ENCODE measurements at regions not wholly inside any gene's neighbourhood (a gene's known extent, or its start where the extent isn't known, plus 50 kb on each side); places are given as distances from the start of the nearest gene placed in this dataset.
"Not testable (repeated sequence)": the region's sequence is repeated elsewhere in the genome, so short reads cannot be mapped to it uniquely, and the experiment has no call there.

GRCh38 chr7:15068324-15068723, 165.8 kb upstream of the DGKB start:
- intact Hi-C loops (cut with DNase I): no loop called here
- Histone ChIP-seq H3K4me3 (no peak overlapping the region), H3K27me3 (replicated peaks; ENCODE audit: insufficient read depth) (no peaks in the 10 kb centered on the region), H3K27ac (no peak overlapping the region), H3K9me3 (no peaks in the 10 kb centered on the region), H3K4me1 (replicated peaks) (no peaks in the 10 kb centered on the region), H3K36me3 (no peaks in the 10 kb centered on the region)
- no peak for TF ChIP-seq POLR2AphosphoS5 (IDR thresholded peaks at IDR 0.05)
- TF ChIP-seq POLR2A (IDR thresholded peaks at IDR 0.05): no peak
- no peak for TF ChIP-seq CTCF (IDR thresholded peaks at IDR 0.05)
- WGBS: 87% methylated on average over 1 of the region's 1 CpG
- no peak for DNase-seq (ENCODE audit: low spot score)

- no peak for DNase-seq (ENCODE audit: low spot score)
- 83% methylated on average over 5 of the region's 5 CpGs for WGBS
- intact Hi-C loops (cut with DNase I): no loop called here
- H3K9me3 ChIP-seq: no peaks in the 10 kb centered on the region
- H3K4me1 ChIP-seq (replicated peaks): no peaks in the 10 kb centered on the region
- no peak overlapping the region for H3K4me3 ChIP-seq
- no peaks in the 10 kb centered on the region for H3K36me3 ChIP-seq
- TF ChIP-seq POLR2AphosphoS5 (IDR thresholded peaks at IDR 0.05): no peak
- no peak for TF ChIP-seq POLR2A (IDR thresholded peaks at IDR 0.05)
- TF ChIP-seq CTCF (IDR thresholded peaks at IDR 0.05): no peak
- H3K27ac ChIP-seq: no peak overlapping the region
- no peaks in the 10 kb centered on the region for H3K27me3 ChIP-seq (replicated peaks; ENCODE audit: insufficient read depth)
These were observed 154.7 kb upstream of the DGKB start for GRCh38 chr7:15057272-15057671.

- H3K36me3 ChIP-seq; intact Hi-C loops (cut with DNase I); H3K4me1 ChIP-seq (replicated peaks); H3K4me3 ChIP-seq; H3K27me3 ChIP-seq (replicated peaks; ENCODE audit: insufficient read depth); H3K9me3 ChIP-seq; H3K27ac ChIP-seq; DNase-seq (ENCODE audit: low spot score): not testable (repeated sequence)
- 49% methylated on average over 4 of the region's 4 CpGs for WGBS
These were observed 151.8 kb upstream of the DGKB start for GRCh38 chr7:15054304-15054703.

GRCh38 chr7:15049157-15049556, 146.6 kb upstream of the DGKB start:
- Histone ChIP-seq H3K27ac (no peak overlapping the region), H3K4me3 (no peak overlapping the region), H3K4me1 (replicated peaks) (no peaks in the 10 kb centered on the region), H3K36me3 (no peaks in the 10 kb centered on the region), H3K27me3 (replicated peaks; ENCODE audit: insufficient read depth) (no peaks in the 10 kb centered on the region), H3K9me3 (no peaks in the 10 kb centered on the region)
- intact Hi-C loops (cut with DNase I): no loop called here
- DNase-seq (ENCODE audit: low spot score): no peak
- TF ChIP-seq CTCF (IDR thresholded peaks at IDR 0.05) (no peak), POLR2AphosphoS5 (IDR thresholded peaks at IDR 0.05) (no peak), POLR2A (IDR thresholded peaks at IDR 0.05) (no peak)
- WGBS: 98% methylated on average over 1 of the region's 1 CpG

- H3K27me3 ChIP-seq (replicated peaks; ENCODE audit: insufficient read depth): no peaks in the 10 kb centered on the region
- no peak overlapping the region for H3K27ac ChIP-seq
- H3K36me3 ChIP-seq: no peaks in the 10 kb centered on the region
- no peak overlapping the region for H3K4me3 ChIP-seq
- intact Hi-C loops (cut with DNase I): no loop called here
- no peaks in the 10 kb centered on the region for H3K4me1 ChIP-seq (replicated peaks)
- TF ChIP-seq POLR2A (IDR thresholded peaks at IDR 0.05) (no peak), CTCF (IDR thresholded peaks at IDR 0.05) (no peak), POLR2AphosphoS5 (IDR thresholded peaks at IDR 0.05) (no peak)
- no peaks in the 10 kb centered on the region for H3K9me3 ChIP-seq
- DNase-seq (ENCODE audit: low spot score): no peak
- WGBS: 78% methylated on average over 2 of the region's 2 CpGs
These were observed 144.3 kb upstream of the DGKB start for GRCh38 chr7:15046861-15047260.
